ENCODE measurements at regions not wholly inside any gene's neighbourhood (a gene's known extent, or its start where the extent isn't known, plus 50 kb on each side); places are given as distances from the start of the nearest gene placed in this dataset.

- TF ChIP-seq PRDM4 (tag by site-specific recombination; IDR thresholded peaks at IDR 0.05): no peak
- no peak for TF ChIP-seq ZNF132 (tag by site-specific recombination; IDR thresholded peaks at IDR 0.05; ENCODE audit: borderline replicate concordance)
- no peak for TF ChIP-seq ZBTB1 (tag by site-specific recombination; IDR thresholded peaks at IDR 0.05)
- no peak for TF ChIP-seq ZNF274 (IDR thresholded peaks at IDR 0.05; ENCODE audit: low read length)
- no peak for TF ChIP-seq ZNF274 (tag by site-specific recombination; IDR thresholded peaks at IDR 0.05; ENCODE audit: borderline replicate concordance)
- TF ChIP-seq SP7 (tag by site-specific recombination; IDR thresholded peaks at IDR 0.05): no peak
- no peak for TF ChIP-seq REST (tag by site-specific recombination; IDR thresholded peaks at IDR 0.05)
- no peak for TF ChIP-seq ZFP37 (tag by site-specific recombination; IDR thresholded peaks at IDR 0.05)
- no peak for TF ChIP-seq ZBTB10 (tag by site-specific recombination; IDR thresholded peaks at IDR 0.05)
- peak; percentile 58; the same call in 1 of the 2 replicates for TF ChIP-seq CTCF (tag by site-specific recombination; IDR thresholded peaks at IDR 0.05)
- TF ChIP-seq ZBTB21 (tag by site-specific recombination; IDR thresholded peaks at IDR 0.05): no peak
- no peak for TF ChIP-seq ZBTB11 (tag by site-specific recombination; conservative IDR thresholded peaks at IDR 0.05; ENCODE audit: low read depth)
- no peak for TF ChIP-seq ZNF146 (tag by site-specific recombination; IDR thresholded peaks at IDR 0.05)
- TF ChIP-seq YY1 (tag by site-specific recombination; IDR thresholded peaks at IDR 0.05): no peak
These were observed 83.6 kb downstream of the CCNG2 start for GRCh38 chr4:77240469-77241066.
